ENCODE measurements at regions not wholly inside any gene's neighbourhood (a gene's known extent, or its start where the extent isn't known, plus 50 kb on each side); places are given as distances from the start of the nearest gene placed in this dataset.

DNA sequence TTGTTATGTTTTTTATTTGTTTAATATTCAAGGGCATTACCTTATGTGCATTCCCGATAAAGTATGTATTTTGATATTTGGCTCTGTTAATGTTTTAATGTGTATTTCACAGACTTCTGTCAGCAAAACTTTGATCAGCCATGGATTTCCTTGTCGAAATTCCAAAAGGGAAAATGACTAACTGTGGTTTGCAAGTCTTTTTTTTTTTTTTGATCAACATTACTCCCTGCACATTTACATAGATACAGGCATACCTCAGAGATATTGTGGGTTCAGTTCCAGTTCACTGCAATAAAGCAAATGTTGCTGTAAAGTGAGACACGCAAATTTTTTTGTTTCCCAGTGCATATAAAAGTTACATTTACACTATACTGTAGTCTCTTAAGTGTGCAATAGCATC is 351.9 kb downstream of the CXCL12 start:
- no peak for DNase-seq (ENCODE audit: low read depth, low spot score)

DNA sequence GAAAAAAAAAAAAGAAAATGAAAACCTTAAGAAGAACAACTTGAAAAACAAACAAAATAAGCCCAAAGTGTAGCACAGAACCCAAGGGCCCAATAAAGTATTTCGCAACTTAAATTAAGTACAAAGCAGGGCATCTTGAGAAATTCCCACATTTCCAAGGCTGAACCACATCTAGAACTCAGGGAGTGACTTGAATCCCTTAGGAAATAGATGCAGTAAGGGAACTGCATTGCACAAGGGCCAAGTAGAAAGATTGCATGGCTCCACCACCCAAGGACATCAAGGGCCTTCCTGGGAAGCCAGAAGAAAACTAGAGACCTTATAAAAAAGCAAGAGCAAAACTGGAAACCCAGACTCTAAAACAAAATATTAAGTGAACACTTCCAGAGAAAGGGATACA is 352.7 kb downstream of the CXCL12 start:
- DNase-seq (ENCODE audit: low read depth, low spot score) = no peak

DNA sequence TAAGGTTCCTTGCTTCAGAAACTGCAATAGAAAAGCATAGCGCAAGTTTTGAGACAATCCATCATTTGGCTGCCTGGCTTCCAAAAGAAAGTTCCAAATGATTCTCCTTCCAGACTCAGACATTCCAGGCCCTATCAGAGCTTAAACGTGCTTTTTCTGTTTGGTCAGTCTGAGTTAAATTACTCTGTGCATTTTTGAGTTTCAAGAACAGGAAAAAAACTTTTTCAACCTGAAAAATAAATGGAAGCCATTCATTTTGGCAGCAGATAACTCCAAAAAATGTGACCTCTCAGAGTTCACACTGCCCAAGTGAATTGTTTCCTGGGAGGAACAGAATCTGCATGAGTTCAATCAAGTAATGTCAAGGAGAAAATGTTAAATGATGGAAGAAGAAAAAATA is 354.2 kb downstream of the CXCL12 start:
- no peak for DNase-seq (ENCODE audit: low read depth, low spot score)

DNA sequence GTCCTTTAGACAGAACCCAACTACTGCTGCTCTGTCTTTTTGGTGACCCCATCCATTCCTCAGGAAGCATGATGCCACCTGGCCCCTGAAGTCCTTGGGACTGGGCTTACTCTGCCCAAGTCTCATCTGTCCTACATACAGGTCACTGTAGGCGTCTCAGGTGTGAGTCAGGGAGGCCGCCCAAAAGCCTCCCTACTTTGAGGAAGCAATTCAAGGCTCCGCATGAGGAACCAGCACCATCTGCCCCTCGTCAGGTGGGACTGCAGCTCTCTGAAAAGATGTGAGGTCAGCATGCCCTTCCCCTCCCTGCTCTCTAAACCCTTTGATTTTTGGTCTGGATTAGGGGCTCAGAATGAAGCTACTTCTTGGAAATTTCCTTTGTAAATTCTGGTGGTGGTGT is 354.8 kb downstream of the CXCL12 start:
- DNase-seq (ENCODE audit: low read depth, low spot score) = no peak

DNA sequence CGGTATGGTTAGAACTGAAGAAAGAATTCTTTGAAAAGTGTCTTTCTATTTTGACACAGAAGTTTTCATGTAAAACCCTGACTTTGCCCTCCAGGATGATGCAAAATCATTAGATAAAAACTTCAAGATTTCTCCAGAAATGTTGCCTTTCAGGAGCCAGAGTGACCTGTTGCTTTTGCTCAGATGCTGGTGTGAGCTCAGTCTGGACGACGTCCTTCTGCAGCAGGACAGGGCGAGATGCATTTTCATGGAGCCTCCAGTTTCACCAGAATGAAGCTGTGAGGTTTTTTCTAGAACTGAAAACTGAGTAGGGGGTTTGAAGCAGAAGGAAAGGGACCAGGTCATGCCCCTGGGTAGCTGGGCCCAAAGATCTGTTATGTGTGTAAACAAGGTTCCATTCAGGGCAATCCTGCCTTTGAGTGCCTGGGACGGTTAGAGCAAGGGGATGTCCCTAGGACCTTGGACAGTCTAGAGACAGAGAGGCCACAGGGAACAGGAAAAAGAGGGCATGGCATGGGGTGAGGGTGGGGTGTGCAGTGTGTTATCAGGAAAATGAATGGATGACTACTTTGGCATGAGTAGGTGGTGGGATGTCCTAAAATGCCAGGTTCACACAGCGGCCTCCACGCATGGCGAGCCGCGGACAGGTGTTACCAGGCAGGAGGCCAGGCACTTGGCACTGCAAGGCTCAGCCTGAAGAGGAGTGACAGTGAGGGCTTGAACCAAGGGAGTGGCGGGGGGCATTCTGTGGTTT is 356.3 kb downstream of the CXCL12 start:
- DNase-seq (ENCODE audit: low read depth, low spot score) = no peak

DNA sequence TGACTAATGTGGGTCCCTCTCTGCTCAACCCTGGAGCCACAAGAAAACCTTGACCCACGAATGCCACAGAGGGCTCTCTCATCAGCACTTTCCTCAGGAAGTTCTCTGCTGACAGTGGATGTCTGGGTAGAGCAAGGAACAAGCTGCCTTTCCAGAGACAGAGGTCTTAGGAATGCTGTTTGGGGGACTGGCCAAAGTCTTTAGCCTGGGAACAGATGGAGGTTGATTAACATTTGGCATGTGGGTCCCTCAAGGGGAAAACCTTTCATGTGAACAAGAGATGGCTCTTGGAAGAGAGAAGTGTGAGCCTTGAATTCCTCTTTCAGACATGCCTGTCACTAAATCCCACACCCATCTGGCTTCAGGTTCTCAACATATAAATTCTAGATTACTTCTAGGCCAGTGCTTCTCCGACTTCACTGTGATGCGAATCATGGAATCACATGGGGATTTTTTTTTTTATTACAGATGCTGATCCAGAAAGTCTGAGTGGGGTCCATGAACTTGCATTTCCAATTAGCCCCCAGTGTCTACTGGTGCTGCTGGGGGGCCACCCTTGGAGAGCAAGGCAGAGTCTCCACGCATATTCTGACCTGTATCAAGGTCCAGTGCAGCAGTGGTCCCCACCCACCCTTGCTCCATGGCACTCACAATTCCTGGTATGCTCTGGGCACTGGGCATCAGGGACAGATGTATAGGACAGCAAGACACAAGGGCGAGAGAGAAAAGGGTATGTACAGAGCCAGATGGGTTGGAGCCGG is 360.4 kb downstream of the CXCL12 start:
- DNase-seq (ENCODE audit: low read depth, low spot score) = no peak

DNA sequence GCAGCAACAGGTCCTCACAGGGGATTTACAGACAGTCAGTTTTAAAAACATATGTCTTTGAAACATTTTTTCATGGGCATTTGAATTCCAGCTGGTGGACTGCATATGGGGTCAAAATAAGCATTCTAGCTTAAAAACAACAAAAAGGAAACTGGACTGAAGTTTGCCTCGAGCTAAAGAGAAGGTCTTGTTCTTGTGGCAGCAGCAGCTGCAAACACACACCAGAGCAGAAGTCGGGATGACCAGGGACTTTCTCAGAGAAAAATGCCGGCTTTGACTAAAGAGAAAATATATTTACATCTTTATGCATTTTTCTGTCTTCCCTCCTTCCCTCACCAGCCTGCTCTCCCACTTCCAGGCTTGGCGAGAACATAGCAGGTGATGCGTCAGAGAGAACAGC is 361.4 kb downstream of the CXCL12 start:
- no peak for DNase-seq (ENCODE audit: low read depth, low spot score)

DNA sequence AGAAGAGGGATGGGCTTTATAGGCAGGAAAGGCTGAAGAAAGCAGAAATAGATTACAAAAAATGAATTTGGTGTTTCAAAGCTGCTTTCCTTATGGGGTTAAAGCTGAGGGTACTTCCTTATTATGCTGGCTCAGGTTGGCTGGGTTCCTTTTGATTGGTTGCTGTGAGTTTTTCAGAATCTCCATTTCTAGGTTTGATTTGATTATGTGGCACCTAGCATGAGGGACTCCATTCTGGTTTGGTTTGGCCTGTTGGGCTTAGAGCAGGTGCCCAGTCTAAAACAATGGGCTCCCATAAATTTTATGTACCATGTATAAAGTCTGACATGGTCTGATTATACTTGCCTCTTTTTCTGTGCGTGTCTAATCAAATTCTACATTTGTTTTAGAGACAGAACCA is 362.7 kb downstream of the CXCL12 start:
- no peak for DNase-seq (ENCODE audit: low read depth, low spot score)

DNA sequence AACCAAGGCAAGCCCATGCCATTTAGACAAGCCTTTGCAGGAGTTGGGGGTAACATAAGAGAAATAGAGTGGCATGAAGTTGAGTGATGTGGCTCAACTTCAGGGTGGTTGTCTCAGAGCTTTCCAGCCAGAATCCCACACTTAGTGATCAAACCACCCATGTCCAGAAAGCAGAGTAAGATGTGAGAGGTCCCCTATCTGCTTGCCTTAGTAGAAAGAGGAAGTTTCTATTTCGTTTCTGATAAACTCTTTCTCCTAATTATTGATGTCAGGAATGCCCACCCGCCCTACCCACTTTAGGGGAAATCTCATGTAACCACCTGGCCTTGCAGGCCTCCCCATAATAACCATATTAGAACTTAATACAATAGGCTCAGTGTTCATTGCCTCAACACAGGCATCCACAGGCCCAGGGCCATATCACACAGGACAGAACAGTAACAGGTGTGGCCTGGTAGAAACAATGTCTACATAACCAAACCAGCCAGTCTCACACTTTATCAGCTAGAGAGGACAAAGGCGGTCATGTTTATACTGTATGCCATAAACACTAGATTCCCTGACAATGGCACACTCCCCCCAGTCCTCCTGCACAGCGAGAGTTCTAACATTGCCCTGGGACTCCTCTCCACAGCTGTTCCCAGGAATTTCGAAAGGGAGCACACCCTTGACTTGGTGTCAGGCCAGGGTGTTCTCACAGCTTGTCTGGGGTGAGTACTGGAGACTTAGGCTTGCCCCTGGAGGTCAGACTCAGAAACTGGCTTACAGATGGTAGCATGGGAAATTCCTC is 364.4 kb downstream of the CXCL12 start:
- DNase-seq (ENCODE audit: low read depth, low spot score) = no peak

DNA sequence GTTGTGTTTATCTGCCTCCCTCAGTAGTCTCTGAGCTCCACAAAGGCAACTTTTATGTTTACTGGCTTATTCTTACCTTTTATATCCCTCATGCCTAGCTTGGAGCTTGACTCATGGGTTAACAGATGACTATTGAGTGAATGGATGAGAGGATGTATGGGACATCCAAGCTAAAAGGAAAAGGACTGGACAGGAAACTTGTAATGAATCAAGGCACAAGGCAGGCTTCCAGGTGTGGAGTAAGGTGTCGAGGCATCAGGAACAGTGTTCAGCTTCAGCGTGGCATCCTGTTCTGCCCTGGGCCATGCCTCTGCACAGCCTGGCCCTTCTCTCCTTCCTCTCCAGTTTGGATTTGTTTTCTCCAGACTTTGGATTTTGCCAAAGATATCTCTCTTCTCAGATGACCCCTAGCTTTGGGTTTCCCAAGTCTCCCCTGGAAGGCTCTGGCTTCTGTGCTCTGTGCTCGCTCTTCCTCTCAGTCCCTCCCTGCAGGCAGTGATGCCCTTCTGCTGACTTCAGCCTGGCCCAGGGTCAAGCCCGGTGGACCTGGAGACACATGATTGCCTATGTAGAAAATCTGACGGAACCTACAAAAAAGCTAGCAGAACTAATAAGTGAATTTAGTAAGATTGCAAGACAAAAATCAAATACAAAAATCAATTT is 367.3 kb downstream of the CXCL12 start:
- DNase-seq (ENCODE audit: low read depth, low spot score) = no peak

DNA sequence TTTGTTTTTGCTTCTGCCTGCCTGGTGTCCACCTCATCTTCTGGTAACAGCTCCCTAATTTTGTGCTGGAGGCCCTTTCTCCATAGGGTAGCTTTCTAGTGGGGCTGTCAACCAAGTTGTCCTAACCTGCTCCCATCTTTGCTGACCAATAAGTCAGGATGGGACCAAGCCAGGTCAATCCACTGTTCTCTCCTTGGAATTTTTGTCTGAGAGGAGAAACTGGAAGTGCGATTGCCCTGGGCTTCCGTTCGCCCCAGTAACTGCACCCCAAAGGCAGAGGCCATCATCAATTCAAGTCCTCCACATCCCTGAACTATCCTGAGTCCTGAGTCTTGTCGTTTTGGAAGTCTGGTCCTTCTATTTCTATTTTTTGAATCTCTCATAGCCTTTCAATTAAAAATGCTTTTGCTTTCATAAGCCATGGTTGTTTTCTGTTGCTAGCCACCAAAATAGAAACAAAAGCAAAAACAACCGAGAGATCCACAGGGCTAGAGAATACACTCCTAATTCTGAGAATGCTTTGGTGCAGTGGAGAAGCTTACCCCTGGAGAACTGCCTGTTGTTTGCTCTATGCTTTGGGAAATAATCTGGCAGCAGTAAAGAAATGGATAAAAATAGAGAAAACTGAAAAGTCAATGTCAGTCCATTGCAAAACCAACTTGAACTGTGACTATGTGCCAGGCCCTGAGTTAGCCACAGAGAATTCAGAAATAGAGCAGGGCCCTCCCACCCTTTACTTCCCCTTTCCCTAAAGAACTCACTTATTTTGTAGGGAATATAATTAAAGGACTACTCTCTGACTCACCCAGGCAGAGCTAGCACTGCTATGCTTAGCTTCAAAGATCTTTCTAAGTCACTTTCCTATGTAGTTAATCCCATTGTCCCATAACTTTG is 368.1 kb downstream of the CXCL12 start:
- no peak for DNase-seq (ENCODE audit: low read depth, low spot score)

DNA sequence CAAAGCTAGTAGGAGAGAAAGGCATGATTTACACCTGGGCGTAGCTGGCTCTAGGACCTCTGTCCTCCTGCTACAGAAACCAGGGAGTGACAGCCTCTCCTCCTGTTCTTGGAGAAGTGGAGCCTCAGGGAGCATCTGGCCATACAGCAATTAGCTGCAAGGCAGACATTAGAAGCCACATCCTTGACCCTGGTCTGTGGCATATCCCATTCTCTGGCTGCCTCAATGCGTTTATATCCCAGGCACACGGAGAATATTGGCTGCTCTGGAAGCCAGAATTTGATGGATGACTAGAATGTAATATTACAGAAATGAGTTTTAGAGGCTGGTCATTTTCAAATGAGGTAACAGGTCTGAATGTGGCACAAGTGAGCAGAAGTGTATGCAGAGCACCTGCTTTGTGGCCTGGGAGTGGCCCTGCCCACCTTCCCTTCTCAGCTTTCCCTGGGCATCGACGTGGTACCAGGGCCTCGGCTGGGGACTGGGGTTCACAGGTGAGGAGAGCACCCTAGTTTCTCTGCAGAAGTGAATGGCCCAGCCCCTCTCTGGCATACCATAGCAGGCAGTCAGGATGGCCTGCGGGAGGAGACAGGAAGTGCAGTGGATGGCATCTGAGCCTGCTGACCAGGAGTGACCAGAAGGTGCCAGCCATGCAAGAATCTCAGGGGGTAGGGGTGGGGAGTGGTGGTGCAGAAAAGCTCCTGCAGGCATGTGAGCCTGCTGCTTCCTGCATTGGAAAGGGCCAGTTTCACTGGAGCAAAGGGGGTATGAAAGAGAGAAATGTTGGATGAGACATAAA is 367.2 kb upstream of the ZNF32 start:
- no peak for DNase-seq (ENCODE audit: low read depth, low spot score)

DNA sequence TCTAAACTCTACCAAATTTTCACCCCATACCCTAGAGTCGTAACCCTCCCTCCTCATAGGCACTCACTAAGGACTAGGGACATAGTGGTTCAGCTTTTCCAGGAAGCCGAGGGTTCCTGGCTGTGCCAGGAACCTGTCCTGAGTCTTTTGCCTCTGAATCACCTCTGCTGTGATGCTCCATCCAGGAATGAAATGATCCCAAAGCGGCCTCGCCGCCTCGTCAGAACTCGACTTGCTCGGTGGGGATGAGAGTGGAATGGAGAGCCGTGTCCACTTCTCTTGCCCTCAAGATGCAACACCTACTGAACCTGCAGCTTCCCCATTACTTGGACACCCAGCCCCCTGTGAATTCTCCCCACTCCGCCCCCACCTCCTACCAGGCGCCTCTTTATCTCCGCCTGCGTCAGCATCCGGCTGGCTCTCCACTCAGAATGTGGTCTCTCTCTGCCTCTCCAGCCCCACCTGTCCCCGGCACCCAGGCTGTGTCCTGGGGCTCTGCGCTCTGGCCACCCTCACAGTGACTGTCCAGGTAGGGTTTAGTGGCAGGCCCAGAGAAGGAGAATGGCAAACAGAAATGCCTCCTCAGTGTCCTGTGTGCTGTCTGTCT is 366.1 kb upstream of the ZNF32 start:
- DNase-seq (ENCODE audit: low read depth, low spot score) = no peak

DNA sequence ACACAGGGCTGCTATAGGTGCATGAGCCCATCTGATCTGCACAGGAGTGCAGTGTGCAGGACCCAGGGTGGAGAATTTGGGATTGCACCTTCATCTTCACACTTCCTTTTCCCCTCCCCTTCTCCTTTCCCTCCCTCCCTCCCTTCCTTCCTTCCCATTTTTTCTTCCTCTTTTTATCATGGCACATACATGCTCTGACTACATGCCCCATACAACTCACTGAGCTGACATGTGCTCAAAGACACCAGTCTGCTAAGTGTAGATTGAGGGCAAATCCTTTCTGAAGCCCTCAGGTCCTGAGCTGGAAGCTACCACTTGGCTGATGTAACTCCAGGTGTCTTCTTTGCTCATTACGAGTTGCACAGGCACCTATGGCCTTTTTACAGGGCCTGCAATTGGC is 365.3 kb upstream of the ZNF32 start:
- DNase-seq (ENCODE audit: low read depth, low spot score) = no peak

DNA sequence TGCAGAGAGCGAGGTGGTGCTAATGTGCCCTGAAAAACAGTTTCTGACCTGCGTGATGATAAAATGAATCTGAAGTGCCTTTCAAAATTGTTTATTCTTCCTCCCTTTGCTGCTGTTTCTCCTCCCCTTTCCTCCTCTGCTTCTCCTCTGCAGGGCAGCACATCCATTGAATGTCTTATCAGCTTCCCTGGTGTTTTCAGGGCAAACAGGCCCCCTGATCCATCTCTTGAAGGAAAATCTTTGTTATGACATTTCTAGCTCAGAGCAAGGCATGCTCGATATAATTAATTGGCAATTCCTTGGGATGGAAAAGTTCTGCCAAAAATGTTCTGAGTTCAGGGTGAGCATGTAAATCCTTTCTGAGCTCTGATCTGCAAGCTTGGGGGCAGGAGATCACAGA is 364.2 kb upstream of the ZNF32 start:
- no peak for DNase-seq (ENCODE audit: low read depth, low spot score)

DNA sequence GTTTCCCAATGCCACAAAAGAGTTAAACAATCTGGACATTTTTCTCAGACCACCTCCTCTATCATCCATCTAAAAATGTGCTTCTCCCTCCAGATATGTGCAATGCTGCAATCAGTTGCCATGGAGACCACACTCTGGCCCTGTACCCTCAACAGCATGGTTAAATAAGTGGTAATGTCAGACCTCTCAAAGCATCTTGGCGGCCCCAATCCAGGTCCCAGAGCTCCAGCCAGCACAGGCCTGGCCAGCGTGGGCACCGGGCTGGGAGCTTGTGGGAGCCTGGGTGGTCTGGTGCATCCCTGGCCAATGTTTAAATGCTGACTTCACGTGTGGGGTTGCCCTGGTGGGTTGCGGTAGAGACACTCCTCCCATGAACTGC is 362.9 kb upstream of the ZNF32 start:
- DNase-seq (ENCODE audit: low read depth, low spot score) = no peak

DNA sequence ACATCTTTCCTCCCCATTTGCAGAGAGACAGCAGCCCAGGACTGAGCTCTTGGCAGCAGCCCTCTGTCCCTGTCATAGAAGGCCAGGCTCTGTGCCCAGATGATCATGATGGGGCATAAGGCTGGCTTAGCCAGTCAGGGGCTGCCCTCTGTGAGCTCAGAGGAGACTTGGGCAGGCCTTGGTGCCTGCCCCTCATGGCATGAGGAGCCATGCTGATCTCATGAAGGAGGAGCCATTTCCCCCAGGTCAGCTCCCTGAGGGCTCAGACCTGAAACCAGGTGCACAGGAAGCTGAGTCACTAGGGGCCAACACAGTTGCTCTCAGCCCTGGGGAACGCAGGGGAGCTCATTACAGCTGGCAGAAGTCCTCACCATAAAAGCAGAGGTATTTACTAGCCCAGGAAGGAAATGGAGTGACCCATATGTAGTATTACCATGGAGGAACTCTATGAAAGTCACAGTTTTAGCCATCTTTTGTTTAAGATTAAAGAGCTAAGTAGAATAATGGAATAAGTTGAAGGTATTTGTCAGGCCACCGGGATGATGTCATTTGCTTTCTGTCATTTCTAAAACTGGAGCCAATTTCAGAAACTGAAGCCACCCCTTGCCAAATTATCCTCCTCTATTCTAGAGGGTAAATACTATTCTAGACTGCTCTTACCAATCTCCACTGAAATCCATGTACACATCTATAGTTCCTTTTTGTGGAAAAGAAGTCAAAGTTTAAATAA is 362.4 kb upstream of the ZNF32 start:
- no peak for DNase-seq (ENCODE audit: low read depth, low spot score)

DNA sequence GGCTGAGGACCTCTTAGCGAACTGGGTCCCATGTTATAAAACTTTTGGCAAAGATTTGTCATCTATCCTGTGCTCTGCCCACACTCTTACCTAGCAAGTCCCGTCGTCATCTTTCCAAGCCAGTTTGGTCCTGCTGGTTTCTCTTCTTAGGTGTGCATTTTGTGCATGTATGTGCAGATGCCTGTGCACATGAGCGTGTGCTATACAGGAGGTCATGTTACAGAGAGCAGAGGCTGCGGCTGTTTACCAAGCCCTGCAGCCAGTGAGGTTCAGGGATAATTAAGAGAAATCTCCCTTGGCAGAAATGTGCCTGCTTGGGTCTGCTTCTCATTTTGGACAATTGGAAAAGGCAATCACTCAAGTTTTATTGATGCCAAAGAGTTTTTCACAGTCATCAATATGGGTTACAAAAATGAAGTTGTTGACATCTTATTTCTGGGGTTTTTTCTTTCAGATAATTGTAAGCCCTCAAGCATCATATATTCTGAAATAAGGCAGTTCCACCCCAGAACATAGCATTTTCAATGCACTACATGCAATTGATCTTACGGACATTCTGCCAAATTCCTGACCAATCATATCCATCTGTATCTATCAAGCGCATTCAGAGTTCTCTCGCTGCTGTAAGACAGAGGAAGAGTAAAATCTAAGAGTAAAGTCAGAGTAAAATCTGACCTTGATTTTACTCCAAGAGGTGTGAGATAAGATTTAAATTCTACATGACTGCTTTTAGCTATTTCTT is 361.4 kb upstream of the ZNF32 start:
- no peak for DNase-seq (ENCODE audit: low read depth, low spot score)
